ENCODE measurements at regions not wholly inside any gene's neighbourhood (a gene's known extent, or its start where the extent isn't known, plus 50 kb on each side); places are given as distances from the start of the nearest gene placed in this dataset.

- DNase-seq (ENCODE audit: low read depth in 2 of 2): no peak
These were observed 273.9 kb downstream of the CDC5L start for GRCh38 chr6:44661221-44662008.

GRCh38 chr6:44662461-44663121 is 275.1 kb downstream of the CDC5L start:
- no peak for DNase-seq (ENCODE audit: low read depth in 2 of 2)

GRCh38 chr6:44663860-44664634 is 276.5 kb downstream of the CDC5L start:
- no peak for DNase-seq (ENCODE audit: low read depth in 2 of 2)

GRCh38 chr6:44664716-44665115 is 277.2 kb downstream of the CDC5L start:
- no peak for DNase-seq (ENCODE audit: low read depth in 2 of 2)

- DNase-seq (ENCODE audit: low read depth in 2 of 2): no peak
These were observed 277.6 kb downstream of the CDC5L start for GRCh38 chr6:44665143-44665542.

GRCh38 chr6:44665683-44666082 is 278.2 kb downstream of the CDC5L start:
- no peak for DNase-seq (ENCODE audit: low read depth in 2 of 2)

GRCh38 chr6:44666324-44666723 is 278.8 kb downstream of the CDC5L start:
- DNase-seq (ENCODE audit: low read depth in 2 of 2): no peak

- DNase-seq (ENCODE audit: low read depth in 2 of 2): no peak
These were observed 279.7 kb downstream of the CDC5L start for GRCh38 chr6:44667226-44667625.

GRCh38 chr6:44667668-44668390 is 280.3 kb downstream of the CDC5L start:
- DNase-seq (ENCODE audit: low read depth in 2 of 2): peak in 1 of 2 donors; percentile 2

GRCh38 chr6:44668391-44668930 is 281.0 kb downstream of the CDC5L start:
- no peak for DNase-seq (ENCODE audit: low read depth in 2 of 2)

- DNase-seq (ENCODE audit: low read depth in 2 of 2): no peak
These were observed 281.7 kb downstream of the CDC5L start for GRCh38 chr6:44668976-44669934.

- no peak for DNase-seq (ENCODE audit: low read depth in 2 of 2)
These were observed 282.6 kb downstream of the CDC5L start for GRCh38 chr6:44670146-44670545.

GRCh38 chr6:44671333-44671732 is 283.8 kb downstream of the CDC5L start:
- no peak for DNase-seq (ENCODE audit: low read depth in 2 of 2)

GRCh38 chr6:44672086-44672485 is 284.6 kb downstream of the CDC5L start:
- DNase-seq (ENCODE audit: low read depth in 2 of 2): no peak

GRCh38 chr6:44672841-44673240 is 285.3 kb downstream of the CDC5L start:
- DNase-seq (ENCODE audit: low read depth in 2 of 2): no peak

- no peak for DNase-seq (ENCODE audit: low read depth in 2 of 2)
These were observed 287.0 kb downstream of the CDC5L start for GRCh38 chr6:44674226-44675155.

- no peak for DNase-seq (ENCODE audit: low read depth in 2 of 2)
These were observed 287.9 kb downstream of the CDC5L start for GRCh38 chr6:44675449-44675848.

GRCh38 chr6:44676246-44676790 is 288.8 kb downstream of the CDC5L start:
- DNase-seq (ENCODE audit: low read depth in 2 of 2): no peak

- no peak for DNase-seq (ENCODE audit: low read depth in 2 of 2)
These were observed 289.4 kb downstream of the CDC5L start for GRCh38 chr6:44676826-44677433.

Measured in activated CD8-positive, alpha-beta memory T cell treated with anti-CD3 and anti-CD28 coated beads for 4 hours (primary cell).